A549 (cell line): ENCODE measurements at regions not wholly inside any gene's neighbourhood (a gene's known extent, or its start where the extent isn't known, plus 50 kb on each side); places are given as distances from the start of the nearest gene placed in this dataset.

Source experiments
- ATAC-seq, 2 experiments: fragments of 200-7000 bp in 1 of 2; fragments of >200 bp in 1 of 2; cut with Nextera tagmentation in 1 of 2; cut with Tn5 transposase in 1 of 2; 3 replicates each; pipeline versions ENCODE4 v1.8.0 to v1.9.1; 2018 to 2020; ENCODE audit warnings: mild to moderate bottlenecking in 1 of 2, moderate library complexity in 1 of 2
- CTCF ChIA-PET: fragments of 300-600 bp; sonication (Branson Sonifier 250); formaldehyde crosslinking; extraction: SDS; loops from one replicate; lab custom pipeline; 2021; ENCODE audit warnings: antibody characterized with exemption, inconsistent platforms; lab: Yijun Ruan, JAX
- POLR2A ChIA-PET: fragments of 350-600 bp; formaldehyde crosslinking; extraction: SDS; loops from one replicate; lab custom pipeline; 2021; ENCODE audit warnings: antibody characterized with exemption, inconsistent platforms; lab: Yijun Ruan, JAX
- DNase-seq, 2 experiments: peaks; one replicate each; pipeline versions ENCODE4 v3.0.0 to v3.0.0-alpha.2; 2011 to 2016; ENCODE audit warnings: low read depth in 1 of 2, low spot score in 1 of 2
- FAIRE-seq: peaks from 2 replicates; lab custom pipeline; 2011; peaks lifted over from hg19 to GRCh38; lab: Jason Lieb, UNC
- H3K27ac ChIP-seq, 2 experiments: fragments of >200 bp; sonication (Bioruptor Twin); formaldehyde crosslinking; 3 replicates each; pipeline ENCODE4 v1.5.1; 2016 to 2017
- H3K4me1 ChIP-seq: fragments of >200 bp; sonication (Bioruptor Twin); formaldehyde crosslinking; 3 replicates; pipeline ENCODE4 v1.6.1; 2016
- H3K4me2 ChIP-seq: fragments of >200 bp; sonication (Bioruptor Twin); formaldehyde crosslinking; 3 replicates; pipeline ENCODE4 v1.6.1; 2016
- H3K4me3 ChIP-seq: fragments of >200 bp; sonication (Bioruptor Twin); formaldehyde crosslinking; 3 replicates; pipeline ENCODE4 v1.5.1; 2016
- H3K9me3 ChIP-seq: fragments of >200 bp; sonication (Bioruptor Twin); formaldehyde crosslinking; 3 replicates; pipeline ENCODE4 v1.6.1; 2016
- BHLHE40 ChIP-seq: IDR thresholded peaks from 2 replicates; pipeline ENCODE4 v1.6.1; 2012; ENCODE audit warnings: low read depth, low read length, inconsistent platforms
- CBX2 ChIP-seq: fragments of 200-600 bp; sonication (generic); IDR thresholded peaks from 2 replicates; pipeline ENCODE4 v1.6.1; 2016; ENCODE audit warnings: low read depth, mild to moderate bottlenecking, borderline replicate concordance
- CEBPB ChIP-seq, 2 experiments: fragments of >200 bp in 1 of 2; sonication (Bioruptor Twin) in 1 of 2; formaldehyde crosslinking in 1 of 2; IDR thresholded peaks; 2 replicates each; pipeline ENCODE4 v1.6.1; 2012 to 2016
- EP300 ChIP-seq, 2 experiments: fragments of >200 bp; sonication (Bioruptor Twin); formaldehyde crosslinking; IDR thresholded peaks; 2 replicates in 1 of 2; 3 replicates in 1 of 2; pipeline ENCODE4 v1.6.1; 2016 to 2017
- ESRRA ChIP-seq: fragments of 150-350 bp; IDR thresholded peaks from 2 replicates; pipeline ENCODE4 v1.6.1; 2014; ENCODE audit warnings: mild to moderate bottlenecking, low read length, borderline replicate concordance
- FOSB ChIP-seq: fragments of 250-450 bp; sonication (Bioruptor Pico); IDR thresholded peaks from 2 replicates; pipeline ENCODE4 v1.5.0; 2020; ENCODE audit warnings: mild to moderate bottlenecking, moderate library complexity
- FOSL2 ChIP-seq, 2 experiments: fragments of 450-650 bp in 1 of 2; fragments of >200 bp in 1 of 2; sonication (Bioruptor Twin) in 1 of 2; formaldehyde crosslinking; IDR thresholded peaks; 2 replicates each; pipeline versions ENCODE4 v1.5.0 to v1.6.1; 2016 to 2020; ENCODE audit warnings: mild to moderate bottlenecking in 1 of 2, moderate library complexity in 1 of 2
- JUN ChIP-seq, 2 experiments: fragments of >200 bp; sonication (Bioruptor Twin); formaldehyde crosslinking; IDR thresholded peaks; 2 replicates in 1 of 2; 3 replicates in 1 of 2; pipeline ENCODE4 v1.6.1; 2016 to 2017
- KDM1A ChIP-seq: fragments of 200-600 bp; sonication (generic); IDR thresholded peaks from 2 replicates; pipeline ENCODE4 v1.6.1; 2016; ENCODE audit warnings: low read depth, mild to moderate bottlenecking
- MAFK ChIP-seq: fragments of 450-650 bp; IDR thresholded peaks from 2 replicates; pipeline ENCODE4 v1.6.1; 2014; ENCODE audit not compliant: partially characterized antibody
- MAZ ChIP-seq: fragments of 150-350 bp; IDR thresholded peaks from 2 replicates; pipeline ENCODE4 v1.6.1; 2014; ENCODE audit warnings: antibody characterized with exemption, low read depth, low read length, borderline replicate concordance
- POLR2A ChIP-seq: IDR thresholded peaks from 2 replicates; pipeline ENCODE4 v1.6.1; 2012; ENCODE audit warnings: mild to moderate bottlenecking, low read length
- RARB ChIP-seq: fragments of 250-450 bp; sonication (Bioruptor Pico); IDR thresholded peaks from 2 replicates; pipeline ENCODE4 v1.8.0; 2021; ENCODE audit warnings: mild to moderate bottlenecking, moderate library complexity
- TFCP2L1 ChIP-seq: fragments of 250-450 bp; sonication (Bioruptor Pico); IDR thresholded peaks from 2 replicates; pipeline ENCODE4 v1.5.0; 2021; ENCODE audit warnings: mild to moderate bottlenecking
- TP53 ChIP-seq: fragments of 250-450 bp; sonication (Bioruptor Pico); IDR thresholded peaks from 2 replicates; pipeline ENCODE4 v1.5.0; 2021; ENCODE audit warnings: mild to moderate bottlenecking, moderate library complexity
- ZC3H11A ChIP-seq: fragments of 450-650 bp; IDR thresholded peaks from 2 replicates; pipeline ENCODE4 v1.6.1; 2014; ENCODE audit warnings: antibody characterized with exemption, mild to moderate bottlenecking
- ZFP36 ChIP-seq: fragments of 450-650 bp; IDR thresholded peaks from 2 replicates; pipeline ENCODE4 v1.6.1; 2014; ENCODE audit warnings: borderline replicate concordance; ENCODE audit not compliant: partially characterized antibody
- ZNF302 ChIP-seq: fragments of 250-450 bp; sonication (Bioruptor Pico); IDR thresholded peaks from 2 replicates; pipeline ENCODE4 v1.9.0; 2021; ENCODE audit warnings: inconsistent platforms, mild to moderate bottlenecking, moderate library complexity
- ZSCAN20 ChIP-seq: fragments of 250-450 bp; sonication (Bioruptor Pico); IDR thresholded peaks from 2 replicates; pipeline ENCODE4 v1.8.0; 2022; ENCODE audit warnings: mild to moderate bottlenecking, moderate library complexity
- WGBS: methylation state at CpG from one replicate; pipeline ENCODE4 v1.1.6; 2017; ENCODE audit errors: missing lambda C conversion rate; 5-methylcytosine and 5-hydroxymethylcytosine counted together
- TF ChIP-seq, protein P1 (sequence below): fragments of 250-450 bp; sonication (Bioruptor Pico); IDR thresholded peaks from 2 replicates; pipeline ENCODE4 v1.5.0; 2021; ENCODE audit warnings: mild to moderate bottlenecking, moderate library complexity, borderline replicate concordance
- TF ChIP-seq, protein P2 (sequence below): IDR thresholded peaks from 2 replicates; pipeline ENCODE4 v1.6.1; 2012
- TF ChIP-seq, protein P3 (sequence below): fragments of 150-350 bp; IDR thresholded peaks from 2 replicates; pipeline ENCODE4 v1.6.1; 2014; ENCODE audit warnings: low read depth, mild to moderate bottlenecking, low read length
- TF ChIP-seq, protein P4 (sequence below): IDR thresholded peaks from 2 replicates; pipeline ENCODE4 v1.6.1; 2012

DNA sequence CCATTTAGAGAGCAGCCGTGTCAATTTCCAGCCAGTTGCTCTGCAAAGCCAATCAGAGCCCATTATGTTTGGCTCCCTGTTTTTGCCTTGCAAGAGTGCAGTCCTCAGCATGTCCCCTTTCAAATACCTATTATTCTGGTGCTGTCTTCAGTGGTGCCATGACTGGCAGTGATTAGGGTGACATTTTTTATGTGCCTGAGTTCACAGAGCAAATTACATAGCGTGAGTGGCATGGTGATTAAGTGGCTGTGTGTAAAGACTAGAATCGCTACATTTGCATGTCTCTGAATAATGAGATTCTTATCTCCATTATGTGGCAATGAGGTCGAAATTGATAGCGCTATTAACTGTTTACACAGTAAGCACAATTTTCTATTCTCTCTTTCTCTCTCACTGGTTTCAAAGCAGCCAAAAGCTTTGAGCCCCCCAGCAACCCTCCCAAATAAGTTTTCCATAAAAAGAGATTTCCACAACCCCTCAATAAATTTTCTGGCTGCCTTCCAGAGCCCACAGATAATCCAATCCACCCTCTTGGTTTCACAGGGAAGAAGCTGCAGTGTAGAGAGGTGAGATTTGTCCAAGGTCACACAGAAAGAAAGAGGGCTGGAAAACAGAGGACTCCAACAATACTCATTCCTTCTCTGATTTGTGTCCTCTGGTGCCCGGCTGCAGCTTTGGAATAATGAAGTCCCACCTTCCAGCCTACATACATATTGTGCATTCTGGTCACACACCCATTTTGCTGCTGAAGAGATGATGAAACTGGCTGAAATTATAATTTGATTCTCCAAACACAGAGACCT, 58.8 kb upstream of the NUDT4 start:
- Histone ChIP-seq H3K4me3 (no peak overlapping the region), H3K9me3 (no peaks in the 10 kb centered on the region), H3K27ac (0 out of 6 replicates have a peak overlapping the region, but pooled peaks of 1 of the 2 experiments have one; percentile 9), H3K4me2 (no peak overlapping the region), H3K4me1 (peaks cover 7% of the 10 kb centered on the region; the same call in 1 of the 3 replicates)
- ChIA-PET POLR2A (no interaction called here), CTCF (no interaction called here)
- ATAC-seq (no peak), FAIRE-seq (no peak), DNase-seq (no peak)
- WGBS, result 83% methylated on average over 6 of the region's 6 CpGs
- no peak for TF ChIP-seq RARB
- TF ChIP-seq CEBPB (IDR thresholded peaks at IDR 0.05), result no peak
- no peak for TF ChIP-seq MAZ
- TF ChIP-seq, protein P1, sequence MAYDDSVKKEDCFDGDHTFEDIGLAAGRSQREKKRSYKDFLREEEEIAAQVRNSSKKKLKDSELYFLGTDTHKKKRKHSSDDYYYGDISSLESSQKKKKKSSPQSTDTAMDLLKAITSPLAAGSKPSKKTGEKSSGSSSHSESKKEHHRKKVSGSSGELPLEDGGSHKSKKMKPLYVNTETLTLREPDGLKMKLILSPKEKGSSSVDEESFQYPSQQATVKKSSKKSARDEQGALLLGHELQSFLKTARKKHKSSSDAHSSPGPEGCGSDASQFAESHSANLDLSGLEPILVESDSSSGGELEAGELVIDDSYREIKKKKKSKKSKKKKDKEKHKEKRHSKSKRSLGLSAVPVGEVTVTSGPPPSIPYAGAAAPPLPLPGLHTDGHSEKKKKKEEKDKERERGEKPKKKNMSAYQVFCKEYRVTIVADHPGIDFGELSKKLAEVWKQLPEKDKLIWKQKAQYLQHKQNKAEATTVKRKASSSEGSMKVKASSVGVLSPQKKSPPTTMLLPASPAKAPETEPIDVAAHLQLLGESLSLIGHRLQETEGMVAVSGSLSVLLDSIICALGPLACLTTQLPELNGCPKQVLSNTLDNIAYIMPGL (CRISPR knock-in tag), result no peak
- TF ChIP-seq, protein P2, sequence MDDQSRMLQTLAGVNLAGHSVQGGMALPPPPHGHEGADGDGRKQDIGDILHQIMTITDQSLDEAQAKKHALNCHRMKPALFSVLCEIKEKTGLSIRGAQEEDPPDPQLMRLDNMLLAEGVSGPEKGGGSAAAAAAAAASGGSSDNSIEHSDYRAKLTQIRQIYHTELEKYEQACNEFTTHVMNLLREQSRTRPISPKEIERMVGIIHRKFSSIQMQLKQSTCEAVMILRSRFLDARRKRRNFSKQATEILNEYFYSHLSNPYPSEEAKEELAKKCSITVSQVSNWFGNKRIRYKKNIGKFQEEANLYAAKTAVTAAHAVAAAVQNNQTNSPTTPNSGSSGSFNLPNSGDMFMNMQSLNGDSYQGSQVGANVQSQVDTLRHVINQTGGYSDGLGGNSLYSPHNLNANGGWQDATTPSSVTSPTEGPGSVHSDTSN, result no peak
- no peak for TF ChIP-seq TFCP2L1 (CRISPR knock-in tag)
- no peak for TF ChIP-seq ZC3H11A
- no peak for TF ChIP-seq BHLHE40
- TF ChIP-seq ZSCAN20, result no peak
- no peak for TF ChIP-seq MAFK
- no peak for TF ChIP-seq ESRRA
- TF ChIP-seq ZFP36, result no peak
- TF ChIP-seq, protein P3, sequence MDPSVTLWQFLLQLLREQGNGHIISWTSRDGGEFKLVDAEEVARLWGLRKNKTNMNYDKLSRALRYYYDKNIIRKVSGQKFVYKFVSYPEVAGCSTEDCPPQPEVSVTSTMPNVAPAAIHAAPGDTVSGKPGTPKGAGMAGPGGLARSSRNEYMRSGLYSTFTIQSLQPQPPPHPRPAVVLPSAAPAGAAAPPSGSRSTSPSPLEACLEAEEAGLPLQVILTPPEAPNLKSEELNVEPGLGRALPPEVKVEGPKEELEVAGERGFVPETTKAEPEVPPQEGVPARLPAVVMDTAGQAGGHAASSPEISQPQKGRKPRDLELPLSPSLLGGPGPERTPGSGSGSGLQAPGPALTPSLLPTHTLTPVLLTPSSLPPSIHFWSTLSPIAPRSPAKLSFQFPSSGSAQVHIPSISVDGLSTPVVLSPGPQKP, result no peak
- TF ChIP-seq EP300 (IDR thresholded peaks at IDR 0.05), result no peak
- TF ChIP-seq, protein P4, sequence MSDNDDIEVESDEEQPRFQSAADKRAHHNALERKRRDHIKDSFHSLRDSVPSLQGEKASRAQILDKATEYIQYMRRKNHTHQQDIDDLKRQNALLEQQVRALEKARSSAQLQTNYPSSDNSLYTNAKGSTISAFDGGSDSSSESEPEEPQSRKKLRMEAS, result no peak
- no peak for TF ChIP-seq FOSB (CRISPR knock-in tag)

DNA sequence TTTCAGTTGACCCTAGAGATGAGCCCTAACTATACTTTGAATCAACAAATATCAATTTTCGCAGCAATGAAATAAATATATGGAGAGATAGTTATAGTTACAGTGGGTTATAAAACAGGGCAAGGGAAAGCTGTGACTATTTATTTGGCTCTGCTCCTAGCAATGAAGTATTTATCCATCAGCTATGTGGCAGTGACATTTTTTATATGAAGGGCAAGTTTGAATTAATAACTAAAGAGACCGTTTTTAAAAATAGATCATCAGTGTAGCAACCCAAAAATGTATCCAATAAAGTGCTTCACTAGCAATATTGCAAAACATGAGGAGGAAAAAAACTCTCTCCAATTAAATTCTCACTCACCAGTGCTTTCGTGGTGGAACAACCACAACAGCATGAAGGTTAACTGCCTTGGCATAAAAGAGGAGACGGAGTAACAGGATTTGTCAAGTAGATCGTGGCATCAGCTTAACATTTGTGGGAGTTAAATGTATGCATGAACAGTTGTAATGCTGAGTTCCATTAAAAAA, 58.1 kb upstream of the NUDT4 start:
- Histone ChIP-seq H3K4me3 (no peak overlapping the region), H3K4me1 (0 out of 3 replicates have a peak, but pooled peaks cover 3% of the 10 kb centered on the region), H3K9me3 (no peaks in the 10 kb centered on the region), H3K27ac (no peak overlapping the region), H3K4me2 (no peak overlapping the region)
- POLR2A ChIA-PET, result no interaction called here
- TF ChIP-seq FOSL2 (IDR thresholded peaks at IDR 0.05), result no peak
- TF ChIP-seq FOSL2 (CRISPR knock-in tag; IDR thresholded peaks at IDR 0.05), result no peak
- TF ChIP-seq, protein P4, result no peak
- no peak for TF ChIP-seq EP300 (IDR thresholded peaks at IDR 0.05)
- TF ChIP-seq CBX2, result no peak
- no peak for TF ChIP-seq ZNF302 (CRISPR knock-in tag)
- TF ChIP-seq JUN (IDR thresholded peaks at IDR 0.05), result no peak
- no peak for TF ChIP-seq MAFK
- no peak for TF ChIP-seq POLR2A
- TF ChIP-seq KDM1A, result no peak
- no peak for TF ChIP-seq CEBPB (IDR thresholded peaks at IDR 0.05)
- no peak for TF ChIP-seq TP53 (CRISPR knock-in tag)
- CTCF ChIA-PET, result no interaction called here
- ATAC-seq (no peak), FAIRE-seq (no peak), DNase-seq (no peak)
- 68% methylated on average over 5 of the region's 5 CpGs for WGBS
